Embryonic facial prominence (tissue), 1 donor: ENCODE measurements at regions not wholly inside any gene's neighbourhood (a gene's known extent, or its start where the extent isn't known, plus 50 kb on each side); places are given as distances from the start of the nearest gene placed in this dataset.

ENCODE experiments used
- DNase-seq: peaks from one replicate; pipeline ENCODE4 v3.0.0-alpha.2; 2016; ENCODE audit errors: extremely low spot score

- no peak for DNase-seq
These were observed 518.7 kb downstream of the MCTP2 start for GRCh38 chr15:94749811-94750617.

- no peak for DNase-seq
These were observed 529.0 kb downstream of the MCTP2 start for GRCh38 chr15:94760348-94760747.

- no peak for DNase-seq
These were observed 530.2 kb downstream of the MCTP2 start for GRCh38 chr15:94761574-94761973.

DNA sequence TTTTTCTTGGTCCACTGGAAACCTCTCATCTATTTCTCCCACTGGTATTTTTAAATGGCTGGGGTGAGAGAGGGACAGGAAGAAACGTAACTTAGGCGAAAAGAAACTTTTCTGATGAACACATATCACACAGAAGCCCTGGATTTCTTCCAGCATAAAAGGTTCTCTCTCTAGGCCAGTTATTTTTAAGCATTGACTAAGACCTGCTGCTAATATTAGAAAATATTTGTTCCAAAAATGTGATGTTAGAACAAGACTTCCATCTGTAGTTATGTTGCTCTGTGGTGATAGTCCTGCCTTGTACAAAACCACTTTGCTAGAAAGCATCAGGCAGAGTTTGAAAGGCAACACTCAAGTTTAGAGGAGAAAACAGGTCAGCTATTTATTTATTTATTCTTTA is 537.7 kb downstream of the MCTP2 start:
- no peak for DNase-seq

DNA sequence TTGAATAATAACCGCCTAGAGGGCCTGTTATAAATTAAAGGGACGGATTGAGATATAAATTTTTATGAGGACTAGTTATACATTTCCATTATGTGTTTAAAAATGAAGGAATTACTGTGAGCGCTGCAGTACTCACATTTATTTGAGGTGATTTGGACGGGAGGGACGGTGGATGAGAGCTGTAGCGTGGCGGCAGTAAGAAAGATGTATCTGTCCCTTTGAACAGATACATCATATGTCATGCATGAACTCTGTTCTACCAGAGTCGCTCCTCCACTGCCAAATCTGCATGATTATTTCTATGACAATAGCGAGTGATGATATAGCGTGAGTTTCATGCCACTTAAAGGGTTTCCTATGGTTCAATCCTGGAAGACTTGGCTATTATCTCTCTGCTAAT is 538.8 kb downstream of the MCTP2 start:
- no peak for DNase-seq

- DNase-seq, result no peak
These were observed 545.7 kb downstream of the MCTP2 start for GRCh38 chr15:94777037-94777436.

- no peak for DNase-seq
These were observed 547.5 kb downstream of the MCTP2 start for GRCh38 chr15:94778840-94779239.

GRCh38 chr15:94780166-94780565 is 548.8 kb downstream of the MCTP2 start:
- DNase-seq, result no peak

DNA sequence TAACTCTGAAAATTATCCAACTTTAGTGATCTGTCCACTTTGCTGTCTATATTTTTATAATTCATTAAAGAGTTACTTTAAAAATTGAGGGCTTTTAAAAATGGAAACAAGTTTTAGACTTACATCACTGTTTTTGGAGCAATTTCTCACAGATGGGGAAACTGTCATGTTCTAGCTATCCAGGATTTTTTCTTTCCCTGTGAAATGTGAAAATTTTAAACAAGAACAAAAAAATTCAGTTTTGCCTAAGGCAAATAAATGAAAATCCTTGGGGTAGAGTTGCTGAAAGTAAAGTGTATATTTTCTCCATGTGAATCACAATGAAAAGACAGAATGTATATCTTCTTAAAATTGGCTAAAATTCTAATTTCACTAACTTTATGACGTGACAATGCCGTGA is 553.7 kb downstream of the MCTP2 start:
- DNase-seq, result no peak

GRCh38 chr15:94791008-94791407 is 559.6 kb downstream of the MCTP2 start:
- DNase-seq, result no peak

DNA sequence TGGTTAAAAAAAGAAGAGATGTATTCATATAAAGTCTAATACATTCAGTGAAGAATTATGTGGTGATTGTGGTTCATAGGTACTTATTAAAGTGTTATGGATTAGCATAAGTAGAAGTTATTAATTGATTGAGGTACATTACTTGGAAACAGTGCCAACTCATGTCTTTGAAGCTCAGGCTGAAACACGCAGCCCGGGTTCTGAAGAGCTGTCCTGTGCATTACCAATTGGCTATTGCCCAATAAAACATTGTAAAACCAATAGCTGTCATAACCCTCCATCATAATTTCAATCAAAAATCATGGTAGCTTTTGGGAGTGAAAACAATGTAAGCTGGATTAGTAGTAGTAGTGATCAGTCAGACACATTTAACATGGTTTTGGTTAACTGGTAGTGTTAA is 560.1 kb downstream of the MCTP2 start:
- DNase-seq, result no peak

GRCh38 chr15:94792196-94792595 is 560.8 kb downstream of the MCTP2 start:
- DNase-seq, result no peak

DNA sequence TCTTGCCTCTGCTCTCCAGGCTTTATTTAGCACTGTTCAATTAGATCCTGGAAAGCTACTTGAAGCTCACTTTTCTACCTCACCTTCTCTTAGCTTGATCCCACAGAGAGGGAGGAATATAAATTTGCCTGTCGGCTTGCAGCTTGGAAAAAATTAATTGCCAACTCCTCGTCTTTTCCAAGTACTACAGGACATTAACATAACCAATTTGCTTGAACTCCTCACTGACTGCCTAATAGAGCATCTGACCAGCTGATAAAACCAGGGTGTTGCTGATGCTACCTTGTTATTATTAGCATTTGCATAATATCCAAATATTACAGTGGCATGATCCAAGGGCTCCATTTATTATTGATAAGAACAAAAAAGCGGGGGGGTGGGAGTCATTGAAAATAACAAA is 561.8 kb downstream of the MCTP2 start:
- no peak for DNase-seq

DNA sequence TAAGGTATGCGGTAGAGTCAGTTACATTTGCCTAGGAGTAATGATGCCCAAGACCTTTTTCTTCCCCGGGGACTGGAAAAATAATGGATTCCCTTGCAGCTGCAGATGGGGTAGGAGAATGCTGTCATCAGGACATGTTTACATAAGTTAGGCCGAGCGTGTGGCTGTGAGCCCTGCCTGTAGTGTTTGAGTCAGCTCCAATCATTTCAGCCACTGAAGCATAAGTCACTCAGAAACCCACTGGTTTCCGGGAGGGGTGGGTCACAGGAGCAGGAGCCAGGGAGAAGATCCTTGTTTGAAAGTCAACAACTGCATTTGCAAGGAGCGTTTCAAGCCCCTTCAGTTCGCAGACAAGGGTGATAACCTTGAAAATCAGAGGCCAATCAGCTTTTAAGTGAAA is 562.3 kb downstream of the MCTP2 start:
- DNase-seq, result no peak

- no peak for DNase-seq
These were observed 573.3 kb downstream of the MCTP2 start for GRCh38 chr15:94804613-94805012.

DNA sequence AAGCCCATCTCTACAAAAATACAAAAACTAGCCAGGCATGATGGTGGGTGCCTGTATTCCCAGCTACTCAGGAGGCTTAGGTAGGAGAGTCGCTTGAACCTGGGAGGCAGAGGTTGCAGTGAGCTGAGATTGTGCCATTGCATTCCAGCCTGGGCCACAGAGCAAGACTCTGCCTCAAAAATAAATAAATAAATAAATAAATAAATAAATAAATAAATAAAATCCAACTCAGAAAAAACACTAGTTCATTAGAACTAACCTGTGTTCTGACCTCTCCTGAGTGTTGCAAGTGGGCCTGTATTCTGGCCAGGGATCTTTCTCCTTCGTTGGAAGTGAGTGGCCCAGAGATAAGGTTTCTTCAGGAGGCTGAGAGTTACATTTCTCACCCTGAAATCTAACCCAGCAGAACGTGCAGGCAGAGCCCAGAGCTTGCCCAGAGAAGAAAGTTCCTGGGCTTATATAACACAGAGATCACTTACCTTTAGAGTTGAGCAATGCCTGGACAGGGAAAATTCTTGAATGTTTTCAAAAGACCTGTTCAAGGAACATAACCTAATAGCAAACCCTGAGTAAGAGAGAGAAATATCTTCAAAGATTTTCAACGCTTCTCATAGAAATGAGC is 583.9 kb downstream of the MCTP2 start:
- DNase-seq, result no peak

- DNase-seq, result no peak
These were observed 584.6 kb downstream of the MCTP2 start for GRCh38 chr15:94815914-94816313.

DNA sequence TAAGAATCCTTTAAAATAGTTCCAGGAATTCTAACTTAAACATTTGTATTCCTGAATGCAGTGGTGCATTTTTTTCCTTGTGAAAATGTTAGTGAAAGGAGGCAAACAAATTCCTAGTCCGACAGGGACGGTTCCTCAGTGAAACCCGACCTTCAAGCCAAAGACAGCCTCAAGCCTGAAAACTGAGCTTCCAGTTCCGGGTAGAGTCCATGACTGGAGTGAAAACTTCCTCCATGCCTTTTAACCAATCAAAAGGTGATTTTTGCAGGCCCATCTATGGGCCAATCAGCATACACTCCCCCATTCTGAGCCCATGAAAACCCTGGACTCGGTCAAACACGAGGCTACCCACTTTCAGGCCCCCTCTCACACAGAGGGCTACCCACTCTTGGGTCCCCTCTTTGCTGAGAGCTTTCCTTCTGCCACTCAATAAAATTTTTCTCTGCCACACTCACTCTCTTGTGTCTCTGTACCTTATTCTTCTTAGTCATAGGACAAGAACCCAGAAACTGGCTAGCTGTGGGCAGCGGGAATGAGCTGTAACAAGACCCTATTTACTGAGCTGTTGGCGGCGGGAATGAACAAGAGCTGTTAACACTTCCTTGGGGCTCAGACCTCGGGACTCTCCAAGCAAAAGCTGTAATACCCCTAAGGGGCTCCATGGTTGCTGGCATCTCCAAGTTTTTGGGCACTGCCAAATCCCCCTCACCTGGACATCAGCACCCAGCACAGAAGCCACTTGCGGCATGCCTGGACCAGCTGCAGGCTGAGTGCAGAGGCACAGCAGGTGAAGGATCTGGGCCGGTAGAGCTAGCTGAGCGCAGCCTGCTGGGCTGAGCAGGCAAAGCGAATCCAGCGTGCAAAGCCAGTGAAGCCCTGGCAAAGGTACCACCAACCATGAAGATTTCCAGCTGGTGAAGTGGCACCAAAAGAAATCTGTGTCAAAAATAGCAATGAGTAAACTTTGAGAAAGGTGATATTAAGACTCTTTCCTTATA is 598.8 kb downstream of the MCTP2 start:
- no peak for DNase-seq

GRCh38 chr15:94834000-94834399 is 602.6 kb downstream of the MCTP2 start:
- no peak for DNase-seq

DNA sequence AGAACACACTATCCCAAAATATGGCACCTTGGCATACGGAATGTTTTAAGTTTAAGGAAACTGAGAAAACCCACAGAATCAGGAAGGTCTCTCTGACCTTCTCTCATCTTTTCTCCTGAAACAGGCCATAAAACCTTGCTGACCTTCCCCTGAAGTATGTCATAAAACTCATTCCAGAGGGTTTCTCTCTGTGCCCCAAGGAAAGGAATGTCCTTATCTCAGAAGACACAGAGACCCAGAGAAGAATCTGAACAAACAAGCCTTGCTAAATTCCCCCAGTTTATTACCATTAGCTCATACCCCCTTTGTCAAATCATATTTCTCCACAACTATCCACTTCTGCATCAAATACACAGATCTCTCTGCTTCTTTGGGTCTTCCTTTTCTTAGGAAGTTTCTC is 603.1 kb downstream of the MCTP2 start:
- no peak for DNase-seq

GRCh38 chr15:94838281-94838680 is 606.9 kb downstream of the MCTP2 start:
- DNase-seq, result no peak
